ENCODE measurements at regions not wholly inside any gene's neighbourhood (a gene's known extent, or its start where the extent isn't known, plus 50 kb on each side); places are given as distances from the start of the nearest gene placed in this dataset.

- Histone ChIP-seq H3K79me1 (ENCODE audit: low read depth, low read length) (no peaks in the 10 kb centered on the region), H4K91ac (replicated peaks; ENCODE audit: insufficient read length, low read length) (no peak overlapping the region), H3K27me3 (replicated peaks in 1 of 4; ENCODE audit: control insufficient read depth in 3 of 4, extremely low read depth in 1 of 4, insufficient read depth in 3 of 4, low read length in 3 of 4) (no peaks in the 10 kb centered on the region), H3K4ac (replicated peaks; ENCODE audit: insufficient read length, low read depth, low read length) (no peak overlapping the region), H2BK12ac (ENCODE audit: low read depth, low read length) (no peak overlapping the region), H2BK15ac (ENCODE audit: low read length) (no peak overlapping the region), H2AFZ (ENCODE audit: low read length) (no peak overlapping the region), H3K4me3 (ENCODE audit: extremely low read depth in 1 of 4, insufficient read depth in 2 of 4, low read depth in 3 of 4, low read length in 4 of 4) (no peak overlapping the region), H3K23ac (ENCODE audit: insufficient read length) (no peak overlapping the region), H2BK20ac (ENCODE audit: low read length) (no peak overlapping the region), H3K18ac (ENCODE audit: extremely low read depth, low read length) (no peak overlapping the region), H2AK5ac (ENCODE audit: low read depth, low read length) (no peak overlapping the region), H3K9ac (replicated peaks in 1 of 4; ENCODE audit: extremely low read depth in 1 of 4, low read depth in 3 of 4, low read length in 3 of 4) (no peak overlapping the region), H2BK120ac (replicated peaks; ENCODE audit: low read depth, low read length) (no peak overlapping the region), H3K14ac (ENCODE audit: insufficient read length) (no peak overlapping the region), H3K56ac (replicated peaks; ENCODE audit: insufficient read length, low read depth, low read length) (no peak overlapping the region), H3K36me3 (ENCODE audit: control insufficient read depth in 2 of 4, insufficient read depth in 4 of 4, low read length in 3 of 4) (no peaks in the 10 kb centered on the region), H4K5ac (ENCODE audit: insufficient read length, low read depth, low read length) (no peak overlapping the region), H3K23me2 (ENCODE audit: low read depth, low read length) (no peaks in the 10 kb centered on the region), H3K27ac (ENCODE audit: low read depth, low read length) (no peak overlapping the region), H4K8ac (ENCODE audit: extremely low read depth, insufficient read depth, low read length) (no peak overlapping the region), H4K20me1 (replicated peaks in 1 of 2; ENCODE audit: control insufficient read depth in 1 of 2, insufficient read depth in 2 of 2, low read length in 2 of 2) (no peaks in the 10 kb centered on the region), H3K4me2 (ENCODE audit: insufficient read depth in 1 of 2, low read depth in 2 of 2, low read length in 2 of 2) (no peak overlapping the region), H3K79me2 (ENCODE audit: control insufficient read depth in 1 of 2, insufficient read depth in 2 of 2, low read length in 2 of 2) (no peaks in the 10 kb centered on the region), H3K9me3 (ENCODE audit: insufficient read depth in 2 of 2, low read depth in 1 of 2, low read length in 1 of 2) (no peaks in the 10 kb centered on the region; a peak in 1 of 4 replicates), H3K4me1 (replicated peaks in 1 of 4; ENCODE audit: control insufficient read depth in 3 of 4, insufficient read depth in 4 of 4, low read length in 3 of 4) (0 out of 7 replicates have a peak, but pooled peaks cover 0 to 2% (median 0%) of the 10 kb centered on the region in 4 experiments), H2BK5ac (ENCODE audit: low read depth, low read length) (no peak overlapping the region)
- ChIA-PET CTCF (ENCODE audit: partially characterized antibody) (no interaction called here), POLR2A (ENCODE audit: partially characterized antibody) (no interaction called here)
- 89% methylated on average over 3 of the region's 3 CpGs; no CpG with 5 or more reads in 1 of the 2 experiments for WGBS, 2 experiments (ENCODE audit: extremely low coverage in 1 of 2, insufficient coverage in 1 of 2, insufficient read length in 1 of 2, insufficient replicate concordance in 2 of 2, low coverage in 1 of 2, low lambda C conversion rate in 2 of 2, missing lambda C conversion rate in 1 of 2)
- no peak for DNase-seq (ENCODE audit: low read depth in 1 of 2, low spot score in 2 of 2)
- no peak for FAIRE-seq
- TF ChIP-seq CBX8 (IDR thresholded peaks at IDR 0.05; ENCODE audit: borderline replicate concordance, low read depth, low read length) (no peak), SIRT6 (IDR thresholded peaks at IDR 0.05; ENCODE audit: low read length) (no peak), SUZ12 (IDR thresholded peaks at IDR 0.05; ENCODE audit: low read length) (no peak)
These were observed 421.7 kb upstream of the ZNF462 start for GRCh38 chr9:106441283-106441682.

Data from H1 (cell line).